ENCODE measurements at regions not wholly inside any gene's neighbourhood (a gene's known extent, or its start where the extent isn't known, plus 50 kb on each side); places are given as distances from the start of the nearest gene placed in this dataset.

GRCh38 chr15:93424131-93424530, 335.1 kb upstream of the RGMA start:
- no peak for TF ChIP-seq CTCF (IDR thresholded peaks at IDR 0.05; ENCODE audit: insufficient read depth, low read length)
- no peak overlapping the region for H3K4me3 ChIP-seq (ENCODE audit: low read depth, low read length)
- DNase-seq (ENCODE audit: low read depth): no peak

GRCh38 chr15:93422476-93422875, 333.5 kb upstream of the RGMA start:
- no peak for TF ChIP-seq CTCF (IDR thresholded peaks at IDR 0.05; ENCODE audit: insufficient read depth, low read length)
- no peak overlapping the region for H3K4me3 ChIP-seq (ENCODE audit: low read depth, low read length)
- DNase-seq (ENCODE audit: low read depth): no peak

GRCh38 chr15:93420477-93420876, 331.5 kb upstream of the RGMA start:
- TF ChIP-seq CTCF (IDR thresholded peaks at IDR 0.05; ENCODE audit: insufficient read depth, low read length): no peak
- H3K4me3 ChIP-seq (ENCODE audit: low read depth, low read length): no peak overlapping the region
- no peak for DNase-seq (ENCODE audit: low read depth)

GRCh38 chr15:93420050-93420452, 331.0 kb upstream of the RGMA start:
- no peak overlapping the region for H3K4me3 ChIP-seq (ENCODE audit: low read depth, low read length)
- TF ChIP-seq CTCF (IDR thresholded peaks at IDR 0.05; ENCODE audit: insufficient read depth, low read length): no peak
- DNase-seq (ENCODE audit: low read depth): no peak

- H3K4me3 ChIP-seq (ENCODE audit: low read depth, low read length): no peak overlapping the region
- TF ChIP-seq CTCF (IDR thresholded peaks at IDR 0.05; ENCODE audit: insufficient read depth, low read length): no peak
- no peak for DNase-seq (ENCODE audit: low read depth)
Observed at GRCh38 chr15:93418566-93418965, 329.6 kb upstream of the RGMA start.

- H3K4me3 ChIP-seq (ENCODE audit: low read depth, low read length): no peak overlapping the region
- no peak for DNase-seq (ENCODE audit: low read depth)
- no peak for TF ChIP-seq CTCF (IDR thresholded peaks at IDR 0.05; ENCODE audit: insufficient read depth, low read length)
Observed at GRCh38 chr15:93417631-93418030, 328.6 kb upstream of the RGMA start.

GRCh38 chr15:93417156-93417555, 328.1 kb upstream of the RGMA start:
- DNase-seq (ENCODE audit: low read depth): no peak
- H3K4me3 ChIP-seq (ENCODE audit: low read depth, low read length): no peak overlapping the region
- TF ChIP-seq CTCF (IDR thresholded peaks at IDR 0.05; ENCODE audit: insufficient read depth, low read length): no peak
